Medulla oblongata (tissue), 1 donor: ENCODE measurements at regions not wholly inside any gene's neighbourhood (a gene's known extent, or its start where the extent isn't known, plus 50 kb on each side); places are given as distances from the start of the nearest gene placed in this dataset.
"Not testable (repeated sequence)": the region's sequence is repeated elsewhere in the genome, so short reads cannot be mapped to it uniquely, and the experiment has no call there.

Experiments
- DNase-seq: peaks from one replicate; pipeline ENCODE4 v3.0.0-alpha.2; 2015; ENCODE audit errors: extremely low spot score

- no peak for DNase-seq
These were observed 182.1 kb upstream of the ITGA1 start for GRCh38 chr5:52605317-52606313.

GRCh38 chr5:52607227-52607824 lies 180.4 kb upstream of the ITGA1 start:
- DNase-seq = no peak

DNA sequence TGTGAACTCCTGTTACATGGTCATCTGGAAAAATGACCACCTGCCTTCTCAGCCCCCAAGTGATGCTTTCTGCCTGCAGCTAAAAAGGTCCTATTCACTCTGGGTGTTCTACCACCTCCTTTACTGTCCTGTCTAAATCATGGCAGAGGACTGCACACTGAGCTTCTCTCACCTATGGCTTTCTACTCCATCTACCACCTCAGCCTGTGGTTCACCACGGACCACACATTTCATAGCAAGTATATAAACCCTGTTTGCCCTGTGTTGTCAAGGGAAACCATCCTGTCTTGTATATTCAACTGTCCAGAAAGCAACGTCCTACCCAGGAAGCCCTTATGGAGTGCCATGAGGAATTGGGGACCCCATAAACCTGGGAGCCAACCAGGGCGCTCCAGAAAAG lies 167.4 kb upstream of the ITGA1 start:
- no peak for DNase-seq

GRCh38 chr5:52623291-52623690 lies 164.4 kb upstream of the ITGA1 start:
- DNase-seq = no peak

DNA sequence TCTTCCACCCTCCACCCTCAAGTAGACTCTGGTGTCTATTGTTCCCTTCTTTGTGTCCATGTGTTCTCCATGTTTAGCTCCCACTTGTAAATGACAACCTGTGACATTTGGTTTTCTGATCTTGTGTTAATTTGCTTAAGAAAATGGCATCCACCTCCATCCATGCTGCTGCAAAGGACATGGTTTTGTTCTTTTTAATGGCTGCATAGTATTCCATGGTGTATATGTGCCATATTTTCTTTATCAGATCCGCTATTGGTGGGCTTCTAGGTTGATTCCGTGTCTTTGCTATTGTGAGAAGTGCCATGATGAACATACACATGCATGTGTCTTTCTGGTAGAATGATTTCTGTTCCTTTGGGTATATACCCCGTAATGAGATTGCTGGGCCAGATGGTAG lies 163.4 kb upstream of the ITGA1 start:
- no peak for DNase-seq

- DNase-seq = no peak
These were observed 161.4 kb upstream of the ITGA1 start for GRCh38 chr5:52626312-52626711.

GRCh38 chr5:52627740-52628139 lies 160.0 kb upstream of the ITGA1 start:
- no peak for DNase-seq

GRCh38 chr5:52632281-52632680 lies 155.4 kb upstream of the ITGA1 start:
- no peak for DNase-seq

DNA sequence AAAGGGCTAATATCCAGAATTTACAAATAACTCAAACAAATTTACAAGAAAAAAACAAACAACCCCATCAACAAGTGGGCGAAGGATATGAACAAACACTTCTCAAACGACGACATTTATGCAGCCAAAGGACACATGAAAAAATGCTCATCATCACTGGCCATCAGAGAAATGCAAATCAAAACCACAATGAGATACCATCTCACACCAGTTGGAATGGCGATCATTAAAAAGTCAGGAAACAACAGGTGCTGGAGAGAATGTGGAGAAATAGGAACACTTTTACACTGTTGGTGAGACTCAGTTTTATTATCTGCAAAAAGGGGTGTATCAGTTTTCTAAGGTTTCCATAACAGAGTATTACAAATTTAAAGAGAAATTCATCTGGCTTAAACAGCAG lies 153.5 kb upstream of the ITGA1 start:
- DNase-seq = not testable (repeated sequence)

- DNase-seq = no peak
These were observed 149.0 kb upstream of the ITGA1 start for GRCh38 chr5:52638732-52639131.

GRCh38 chr5:52648726-52649125 lies 139.0 kb upstream of the ITGA1 start:
- DNase-seq = peak; percentile 72

GRCh38 chr5:52655163-52655562 lies 132.6 kb upstream of the ITGA1 start:
- no peak for DNase-seq

DNA sequence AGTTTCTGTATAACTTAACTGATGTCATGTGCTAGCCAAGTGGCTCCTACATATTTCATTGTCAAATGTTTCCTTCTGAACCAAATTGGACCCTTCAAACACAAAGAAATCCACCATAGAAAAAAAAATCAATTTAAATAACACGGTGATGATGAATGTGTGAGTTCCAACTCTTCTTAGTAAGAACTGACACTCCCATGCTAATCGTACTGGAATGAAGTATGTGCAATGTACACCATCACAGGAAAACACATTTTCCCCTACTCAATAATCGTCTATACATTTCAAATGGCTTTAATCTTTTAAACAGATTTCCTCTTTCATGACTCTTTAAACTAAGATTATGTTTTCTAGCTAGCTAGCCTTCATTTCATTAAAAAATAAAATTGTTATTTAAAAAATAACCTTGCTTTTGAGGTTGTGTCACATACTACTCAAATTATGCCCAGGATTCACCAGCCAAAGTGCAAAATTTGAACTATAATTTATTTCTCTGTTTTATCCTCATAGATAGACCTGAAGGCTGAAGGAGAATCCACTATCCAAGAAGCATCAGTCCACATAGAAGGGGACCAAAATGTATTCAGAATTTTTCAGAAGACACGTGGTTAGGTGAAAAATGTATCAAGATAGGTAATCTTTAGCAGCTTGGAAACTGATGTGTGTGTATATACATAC lies 131.0 kb upstream of the ITGA1 start:
- no peak for DNase-seq

DNA sequence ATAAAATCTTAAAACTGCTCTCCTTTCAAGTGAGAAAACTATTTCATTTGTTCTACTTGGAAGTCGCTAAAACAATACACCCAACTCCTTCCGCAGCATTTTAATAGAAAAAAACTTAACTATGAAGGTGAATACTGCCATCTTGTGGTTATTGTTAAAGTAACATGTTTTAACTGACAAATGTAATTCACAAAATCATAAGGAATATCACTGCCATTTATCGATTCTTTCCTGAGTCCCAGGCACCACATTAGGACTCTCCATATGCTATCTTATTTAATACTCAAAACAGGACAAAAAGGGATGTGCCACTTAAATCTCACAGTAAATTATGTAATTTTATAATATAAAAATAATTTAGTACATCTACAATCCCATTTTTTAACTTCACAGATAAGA lies 130.5 kb upstream of the ITGA1 start:
- peak; percentile 70 for DNase-seq

DNA sequence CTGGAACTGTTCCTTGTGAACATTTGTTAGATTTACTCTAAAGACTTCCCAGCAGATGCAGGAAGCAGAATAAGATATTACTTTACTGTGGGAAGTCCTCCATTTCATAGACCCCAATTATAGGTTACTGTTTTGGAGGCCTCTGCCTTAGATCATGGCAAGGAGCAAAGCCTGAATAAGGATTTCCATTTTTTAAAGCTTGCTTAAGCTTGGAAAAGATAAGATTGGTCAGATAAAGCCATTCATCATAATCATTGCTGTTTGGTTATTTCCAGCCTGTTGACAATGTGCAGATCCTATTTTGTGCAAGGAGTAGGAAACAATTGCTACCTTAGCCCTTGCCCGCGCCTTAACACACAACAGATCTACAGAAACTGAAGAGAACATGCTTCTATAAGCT lies 129.5 kb upstream of the ITGA1 start:
- no peak for DNase-seq

- DNase-seq = no peak
These were observed 127.1 kb upstream of the ITGA1 start for GRCh38 chr5:52660621-52661020.

- DNase-seq = no peak
These were observed 125.7 kb upstream of the ITGA1 start for GRCh38 chr5:52661903-52662595.

GRCh38 chr5:52665559-52665958 lies 122.2 kb upstream of the ITGA1 start:
- DNase-seq = no peak

DNA sequence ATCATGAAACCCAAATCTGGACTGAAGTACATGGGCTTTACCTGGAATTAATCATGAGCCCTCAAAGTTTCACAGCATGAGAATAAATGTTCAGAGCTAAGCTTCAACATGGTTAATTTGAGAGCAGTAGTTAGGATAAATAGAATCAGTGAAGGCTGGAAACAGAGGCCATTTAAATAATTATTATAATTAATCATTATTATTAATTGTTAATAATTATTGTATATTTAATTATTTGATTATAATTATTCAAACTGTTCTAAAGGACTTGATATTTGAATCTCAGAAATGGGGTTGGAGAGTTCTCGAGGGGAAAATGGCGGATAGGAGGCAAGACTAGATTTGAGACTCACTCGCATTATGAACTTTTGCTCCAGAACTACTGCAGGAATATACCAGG lies 119.6 kb upstream of the ITGA1 start:
- DNase-seq = no peak

- no peak for DNase-seq
These were observed 119.1 kb upstream of the ITGA1 start for GRCh38 chr5:52668544-52669185.

- no peak for DNase-seq
These were observed 115.3 kb upstream of the ITGA1 start for GRCh38 chr5:52672459-52672858.

DNA sequence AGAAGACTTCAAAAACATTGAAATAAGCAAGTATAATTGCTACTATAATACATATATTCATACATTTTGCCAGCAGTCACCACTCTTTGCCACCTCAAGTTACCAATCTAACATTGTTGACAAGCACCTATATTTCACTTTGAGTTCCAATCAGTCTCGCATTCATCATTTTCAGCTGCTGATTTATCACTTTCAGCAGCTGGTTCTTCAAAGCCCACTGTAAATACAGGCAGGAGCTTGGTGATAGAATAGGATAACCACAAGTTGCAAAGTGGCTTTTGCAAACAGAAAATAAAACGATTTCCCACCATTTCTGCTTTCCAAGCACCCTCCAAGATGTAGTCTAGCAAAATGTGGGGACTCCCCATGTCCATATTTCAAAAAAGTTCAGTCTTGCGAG lies 114.2 kb upstream of the ITGA1 start:
- DNase-seq = no peak
